ENCODE measurements at regions not wholly inside any gene's neighbourhood (a gene's known extent, or its start where the extent isn't known, plus 50 kb on each side); places are given as distances from the start of the nearest gene placed in this dataset.

GRCh38 chr2:121001641-121002040 lies 266.0 kb downstream of the GLI2 start:
- TF ChIP-seq EZH2 (IDR thresholded peaks at IDR 0.05; ENCODE audit: borderline replicate concordance, low read length) = no peak
- TF ChIP-seq, protein P1, sequence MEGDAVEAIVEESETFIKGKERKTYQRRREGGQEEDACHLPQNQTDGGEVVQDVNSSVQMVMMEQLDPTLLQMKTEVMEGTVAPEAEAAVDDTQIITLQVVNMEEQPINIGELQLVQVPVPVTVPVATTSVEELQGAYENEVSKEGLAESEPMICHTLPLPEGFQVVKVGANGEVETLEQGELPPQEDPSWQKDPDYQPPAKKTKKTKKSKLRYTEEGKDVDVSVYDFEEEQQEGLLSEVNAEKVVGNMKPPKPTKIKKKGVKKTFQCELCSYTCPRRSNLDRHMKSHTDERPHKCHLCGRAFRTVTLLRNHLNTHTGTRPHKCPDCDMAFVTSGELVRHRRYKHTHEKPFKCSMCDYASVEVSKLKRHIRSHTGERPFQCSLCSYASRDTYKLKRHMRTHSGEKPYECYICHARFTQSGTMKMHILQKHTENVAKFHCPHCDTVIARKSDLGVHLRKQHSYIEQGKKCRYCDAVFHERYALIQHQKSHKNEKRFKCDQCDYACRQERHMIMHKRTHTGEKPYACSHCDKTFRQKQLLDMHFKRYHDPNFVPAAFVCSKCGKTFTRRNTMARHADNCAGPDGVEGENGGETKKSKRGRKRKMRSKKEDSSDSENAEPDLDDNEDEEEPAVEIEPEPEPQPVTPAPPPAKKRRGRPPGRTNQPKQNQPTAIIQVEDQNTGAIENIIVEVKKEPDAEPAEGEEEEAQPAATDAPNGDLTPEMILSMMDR (conservative IDR thresholded peaks at IDR 0.05 in 1 of 2, IDR thresholded peaks at IDR 0.05 in 1 of 2; ENCODE audit: extremely low read depth in 1 of 2, insufficient read depth in 1 of 2, low read depth in 1 of 2, low read length in 2 of 2) = no peak

Data from mammary epithelial cell (primary cell).